Pancreas (tissue), 10 donors: ENCODE measurements at regions not wholly inside any gene's neighbourhood (a gene's known extent, or its start where the extent isn't known, plus 50 kb on each side); places are given as distances from the start of the nearest gene placed in this dataset.

Experiments
- ATAC-seq, 4 donors: fragments of 200-7000 bp; cut with Tn5 transposase; one replicate each; pipeline versions ENCODE4 v1.8.0 to v1.9.1; 2020; ENCODE audit warnings: mild to moderate bottlenecking in 4 of 4, moderate library complexity in 4 of 4
- DNase-seq, 6 donors: peaks; one replicate each; pipeline ENCODE4 v3.0.0-alpha.2; 2020
- FAIRE-seq: peaks from 2 replicates; lab custom pipeline; 2012; peaks lifted over from hg19 to GRCh38; lab: Jason Lieb, UNC
- H3K27ac ChIP-seq, 4 donors: fragments of 200-600 bp; sonication (generic); 1 replicate in 3 of 4; 2 replicates in 1 of 4; pipeline versions ENCODE4 v1.5.0 to v1.8.0; 2020
- H3K27me3 ChIP-seq, 4 donors: fragments of 200-600 bp; one replicate each; pipeline ENCODE4 v1.8.0; 2021
- H3K36me3 ChIP-seq, 3 donors: fragments of 200-600 bp; sonication (generic) in 1 of 3; one replicate each; pipeline versions ENCODE4 v1.5.0 to v1.8.0; 2020 to 2021
- H3K4me1 ChIP-seq, 3 donors: fragments of 200-600 bp; one replicate each; pipeline ENCODE4 v1.8.0; 2021
- H3K4me3 ChIP-seq, 4 donors: fragments of 200-600 bp; sonication (generic) in 2 of 4; one replicate each; pipeline versions ENCODE4 v1.5.0 to v1.8.0; 2020 to 2021
- H3K9me3 ChIP-seq, 4 donors: fragments of 200-600 bp; one replicate each; pipeline ENCODE4 v1.8.0; 2021
- WGBS, 2 donors: extraction: QIAGEN DNeasy Blood & Tissue Kit; methylation state at CpG; one replicate each; pipeline ENCODE4 v1.1.7; 2013; 5-methylcytosine and 5-hydroxymethylcytosine counted together
- intact Hi-C, 3 donors: fragments of 100-400 bp; cut with DNase I; formaldehyde crosslinking; loops; one replicate each; pipeline versions ENCODE4 v1.11.1 to v1.14.2; 2022
- TF ChIP-seq, protein P1 (sequence below), 4 donors: fragments of 200-600 bp; sonication (generic) in 3 of 4; IDR thresholded peaks; one replicate each; pipeline versions ENCODE4 v1.5.0 to v1.8.0; 2021; ENCODE audit warnings: antibody characterized with exemption in 4 of 4
- donor health status: healthy with polysubstance abuse.
- donor health status: DM: no; HTN: no; CAD: no; lungs with moderate emphysema.
- donor health status: DM: no; HTN: no; CAD: no.
- donor health status: control.
- donor health status: control.
- donor health status: Bipolar disorder and iron deficiency.
- donor health status: DM: yes; HTN: yes; CAD: no.
- donor health status: DM: no; HTN: no; CAD: no.
- donor health status: DM: no; HTN: no; CAD: no.
- donor health status: DM: yes; HTN: yes; CAD: no.

GRCh38 chr11:119916568-119916967 is 187.6 kb upstream of the NECTIN1 start:
- no peaks in the 10 kb centered on the region for H3K4me1 ChIP-seq
- H3K9me3 ChIP-seq = no peaks in the 10 kb centered on the region
- TF ChIP-seq, protein P1, sequence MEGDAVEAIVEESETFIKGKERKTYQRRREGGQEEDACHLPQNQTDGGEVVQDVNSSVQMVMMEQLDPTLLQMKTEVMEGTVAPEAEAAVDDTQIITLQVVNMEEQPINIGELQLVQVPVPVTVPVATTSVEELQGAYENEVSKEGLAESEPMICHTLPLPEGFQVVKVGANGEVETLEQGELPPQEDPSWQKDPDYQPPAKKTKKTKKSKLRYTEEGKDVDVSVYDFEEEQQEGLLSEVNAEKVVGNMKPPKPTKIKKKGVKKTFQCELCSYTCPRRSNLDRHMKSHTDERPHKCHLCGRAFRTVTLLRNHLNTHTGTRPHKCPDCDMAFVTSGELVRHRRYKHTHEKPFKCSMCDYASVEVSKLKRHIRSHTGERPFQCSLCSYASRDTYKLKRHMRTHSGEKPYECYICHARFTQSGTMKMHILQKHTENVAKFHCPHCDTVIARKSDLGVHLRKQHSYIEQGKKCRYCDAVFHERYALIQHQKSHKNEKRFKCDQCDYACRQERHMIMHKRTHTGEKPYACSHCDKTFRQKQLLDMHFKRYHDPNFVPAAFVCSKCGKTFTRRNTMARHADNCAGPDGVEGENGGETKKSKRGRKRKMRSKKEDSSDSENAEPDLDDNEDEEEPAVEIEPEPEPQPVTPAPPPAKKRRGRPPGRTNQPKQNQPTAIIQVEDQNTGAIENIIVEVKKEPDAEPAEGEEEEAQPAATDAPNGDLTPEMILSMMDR (IDR thresholded peaks at IDR 0.05) = no peak
- ATAC-seq (no peak), DNase-seq (no peak), FAIRE-seq (no peak)
- H3K27me3 ChIP-seq = no peaks in the 10 kb centered on the region
- no peak overlapping the region for H3K4me3 ChIP-seq
- WGBS, 2 donors = 63 to 65% methylated on average over 2 of the region's 2 CpGs
- intact Hi-C loops = no loop called here
- H3K27ac ChIP-seq = no peak overlapping the region
- H3K36me3 ChIP-seq = no peaks in the 10 kb centered on the region

- no peaks in the 10 kb centered on the region for H3K36me3 ChIP-seq
- TF ChIP-seq, protein P1 (IDR thresholded peaks at IDR 0.05) = no peak
- H3K27ac ChIP-seq = no peak overlapping the region
- intact Hi-C loops = no loop called here
- DNase-seq = no peak
- H3K27me3 ChIP-seq = no peaks in the 10 kb centered on the region
- FAIRE-seq = no peak
- no peak for ATAC-seq
- H3K4me3 ChIP-seq = no peak overlapping the region
- H3K4me1 ChIP-seq = peaks cover 5 to 7% (median 7%) of the 10 kb centered on the region in 3 donors
- H3K9me3 ChIP-seq = no peaks in the 10 kb centered on the region
- 76 to 86% methylated on average over 6 of the region's 6 CpGs for WGBS, 2 donors
Measured at GRCh38 chr11:119912229-119912628, 183.2 kb upstream of the NECTIN1 start.

DNA sequence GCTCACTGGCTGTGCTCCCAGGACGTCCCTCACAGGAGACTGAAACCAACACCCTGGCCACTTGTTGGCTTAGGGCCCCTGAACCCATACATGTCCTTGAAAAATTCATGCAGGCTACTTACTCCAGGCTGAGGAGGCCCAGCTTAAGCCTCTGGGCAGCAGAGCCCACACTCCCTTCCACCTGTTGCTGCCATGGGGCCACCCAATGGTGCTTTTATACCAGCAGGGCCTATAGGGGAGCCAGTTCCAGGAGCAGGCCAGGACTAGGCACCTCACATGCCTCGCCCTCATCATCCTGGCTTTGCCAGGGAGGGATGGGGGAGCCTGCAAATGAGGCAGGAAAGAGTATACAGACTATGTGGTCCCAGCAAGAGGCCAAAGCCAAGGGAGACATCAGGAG is 181.7 kb upstream of the NECTIN1 start:
- ATAC-seq = no peak
- no peak overlapping the region for H3K4me3 ChIP-seq
- H3K9me3 ChIP-seq = no peaks in the 10 kb centered on the region
- no peak for DNase-seq
- H3K27ac ChIP-seq = no peak overlapping the region
- H3K27me3 ChIP-seq = no peaks in the 10 kb centered on the region
- intact Hi-C loops = no loop called here
- TF ChIP-seq, protein P1 (IDR thresholded peaks at IDR 0.05) = no peak
- no peak for FAIRE-seq
- peaks cover 12 to 19% (median 16%) of the 10 kb centered on the region in 3 donors for H3K4me1 ChIP-seq
- H3K36me3 ChIP-seq = no peaks in the 10 kb centered on the region
- 78 to 80% methylated on average over 2 of the region's 2 CpGs for WGBS, 2 donors

DNA sequence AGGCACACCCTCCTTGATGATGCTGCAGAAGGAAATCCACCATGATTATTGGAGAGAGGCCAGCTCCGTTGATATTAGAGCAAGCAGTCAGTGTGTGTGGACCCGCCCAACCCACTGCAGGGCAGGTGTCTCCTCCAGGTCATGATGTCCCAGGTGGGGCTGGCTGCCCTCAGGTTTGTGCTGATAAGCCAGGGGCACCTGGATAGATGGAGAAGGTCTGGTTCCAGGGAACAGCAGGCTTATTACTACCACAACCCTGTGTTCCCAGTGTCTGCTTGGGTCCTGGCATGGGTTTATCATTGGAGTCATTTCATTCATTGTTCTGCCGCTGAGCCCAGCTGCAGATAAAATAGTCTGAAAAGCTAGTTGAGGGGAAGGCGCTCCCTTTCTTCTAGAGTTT is 181.1 kb upstream of the NECTIN1 start:
- 62 to 72% methylated on average over 4 of the region's 4 CpGs for WGBS, 2 donors

DNA sequence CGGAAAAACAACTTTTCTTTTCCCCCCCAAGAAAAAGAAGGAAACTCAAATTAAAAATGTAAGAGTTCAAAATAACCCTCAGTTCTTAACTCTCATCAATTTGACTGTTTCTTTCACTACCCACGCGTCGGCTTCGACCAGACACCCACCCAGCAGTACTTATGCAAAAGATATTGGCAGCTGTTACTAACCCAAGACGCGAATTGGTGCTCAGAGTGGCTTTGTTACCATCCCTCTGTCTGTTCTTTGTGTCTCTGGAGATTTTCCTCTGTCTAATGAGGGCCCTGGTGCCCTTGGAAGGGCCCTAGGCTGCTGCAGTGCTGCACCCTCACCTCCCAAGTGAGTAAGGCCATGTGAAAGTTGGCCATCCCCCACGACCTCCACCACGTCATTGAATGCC is 180.5 kb upstream of the NECTIN1 start:
- Histone ChIP-seq H3K27me3 (no peaks in the 10 kb centered on the region), H3K9me3 (no peaks in the 10 kb centered on the region), H3K36me3 (no peaks in the 10 kb centered on the region), H3K4me3 (no peak overlapping the region), H3K27ac (no peak overlapping the region), H3K4me1 (peaks cover 12 to 20% (median 16%) of the 10 kb centered on the region in 3 donors)
- intact Hi-C loops = no loop called here
- ATAC-seq (no peak), DNase-seq (no peak), FAIRE-seq (no peak)
- TF ChIP-seq, protein P1 (IDR thresholded peaks at IDR 0.05) = no peak
- WGBS, 2 donors = 90 to 91% methylated on average over 9 of the region's 9 CpGs

More for the DNA sequence above, 181.1 kb upstream of the NECTIN1 start:
- intact Hi-C loops = no loop called here
- no peaks in the 10 kb centered on the region for H3K36me3 ChIP-seq
- H3K4me3 ChIP-seq = no peak overlapping the region
- DNase-seq (no peak), ATAC-seq (no peak), FAIRE-seq (no peak)
- TF ChIP-seq, protein P1 (IDR thresholded peaks at IDR 0.05) = no peak
- peaks cover 12 to 19% (median 16%) of the 10 kb centered on the region in 3 donors for H3K4me1 ChIP-seq
- no peak overlapping the region for H3K27ac ChIP-seq
- no peaks in the 10 kb centered on the region for H3K27me3 ChIP-seq
- H3K9me3 ChIP-seq = no peaks in the 10 kb centered on the region
